Breast epithelium (tissue), 3 donors: ENCODE measurements at regions not wholly inside any gene's neighbourhood (a gene's known extent, or its start where the extent isn't known, plus 50 kb on each side); places are given as distances from the start of the nearest gene placed in this dataset.

ENCODE experiments used
- CTCF ChIP-seq, 3 donors: fragments of 450-650 bp; IDR thresholded peaks; one replicate each; pipeline ENCODE4 v1.5.1; 2016 to 2017; ENCODE audit warnings: antibody characterized with exemption in 3 of 3, mild to moderate bottlenecking in 3 of 3, moderate library complexity in 3 of 3
- POLR2A ChIP-seq: fragments of 450-650 bp; IDR thresholded peaks from one replicate; pipeline ENCODE4 v1.6.1; 2016; ENCODE audit warnings: antibody characterized with exemption, mild to moderate bottlenecking, moderate library complexity

- no peak for TF ChIP-seq CTCF (IDR thresholded peaks at IDR 0.05)
- TF ChIP-seq POLR2A, result no peak
Measured at GRCh38 chr3:182284793-182285192, 508.5 kb upstream of the ATP11B start.
